Activated CD4-positive, alpha-beta T cell treated with anti-CD3 and anti-CD28 coated beads, Interleukin-2, amount 10 ng/mL, durations not matched to agents 24 days and 14 days (primary cell): ENCODE measurements at regions not wholly inside any gene's neighbourhood (a gene's known extent, or its start where the extent isn't known, plus 50 kb on each side); places are given as distances from the start of the nearest gene placed in this dataset.

ENCODE experiments used
- DNase-seq: peaks from one replicate; pipeline ENCODE4 v3.0.0; 2022
- H3K27ac Mint-ChIP-seq: one replicate; pipeline ENCODE4 v1.8.0; 2022; ENCODE audit warnings: mild to moderate bottlenecking, mixed read lengths
- H3K27me3 Mint-ChIP-seq: one replicate; pipeline ENCODE4 v1.8.0; 2022; ENCODE audit warnings: mixed read lengths
- H3K36me3 Mint-ChIP-seq: one replicate; pipeline ENCODE4 v1.8.0; 2022; ENCODE audit warnings: low read depth, mild to moderate bottlenecking, mixed read lengths
- H3K4me1 Mint-ChIP-seq: one replicate; pipeline ENCODE4 v1.8.0; 2021; ENCODE audit warnings: mixed read lengths
- H3K4me3 Mint-ChIP-seq: one replicate; pipeline ENCODE4 v1.8.0; 2022; ENCODE audit warnings: mild to moderate bottlenecking, moderate library complexity, mixed read lengths
- H3K9me3 Mint-ChIP-seq: one replicate; pipeline ENCODE4 v1.8.0; 2021; ENCODE audit warnings: mixed read lengths
- intact Hi-C: fragments of 100-400 bp; cut with micrococcal nuclease; formaldehyde crosslinking; loops from one replicate; pipeline ENCODE4 v1.15.1; 2023

- Mint-ChIP-seq H3K9me3 (peaks cover 3% of the 10 kb centered on the region), H3K27ac (no peak overlapping the region), H3K4me3 (no peak overlapping the region), H3K4me1 (no peaks in the 10 kb centered on the region), H3K27me3 (no peaks in the 10 kb centered on the region), H3K36me3 (no peaks in the 10 kb centered on the region)
- intact Hi-C loops = no loop called here
- DNase-seq = no peak
These were observed 502.8 kb upstream of the KIF2B start for GRCh38 chr17:53319947-53320346.

DNA sequence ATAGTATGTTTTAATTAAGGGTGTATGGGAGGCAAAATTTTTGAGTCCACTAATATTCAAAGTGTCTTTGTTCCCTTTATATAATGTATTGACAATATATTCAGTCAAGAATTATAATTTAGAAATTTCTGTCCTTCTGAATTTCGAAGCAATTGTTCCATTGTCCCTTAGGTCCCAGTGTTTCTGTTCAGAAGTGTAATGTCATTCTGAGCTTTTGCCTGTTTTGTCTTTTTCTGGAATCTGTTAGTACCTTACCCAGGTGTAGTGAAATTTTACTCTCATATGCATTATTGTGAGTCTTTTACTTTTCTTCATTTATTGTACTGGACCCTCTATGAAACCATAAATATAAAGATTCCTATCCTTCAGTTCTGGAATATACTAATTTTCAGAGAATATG is 505.7 kb upstream of the KIF2B start:
- Mint-ChIP-seq H3K27ac (no peak overlapping the region), H3K27me3 (no peaks in the 10 kb centered on the region), H3K36me3 (no peaks in the 10 kb centered on the region), H3K4me3 (no peak overlapping the region), H3K9me3 (no peaks in the 10 kb centered on the region), H3K4me1 (no peaks in the 10 kb centered on the region)
- intact Hi-C loops = no loop called here
- no peak for DNase-seq

DNA sequence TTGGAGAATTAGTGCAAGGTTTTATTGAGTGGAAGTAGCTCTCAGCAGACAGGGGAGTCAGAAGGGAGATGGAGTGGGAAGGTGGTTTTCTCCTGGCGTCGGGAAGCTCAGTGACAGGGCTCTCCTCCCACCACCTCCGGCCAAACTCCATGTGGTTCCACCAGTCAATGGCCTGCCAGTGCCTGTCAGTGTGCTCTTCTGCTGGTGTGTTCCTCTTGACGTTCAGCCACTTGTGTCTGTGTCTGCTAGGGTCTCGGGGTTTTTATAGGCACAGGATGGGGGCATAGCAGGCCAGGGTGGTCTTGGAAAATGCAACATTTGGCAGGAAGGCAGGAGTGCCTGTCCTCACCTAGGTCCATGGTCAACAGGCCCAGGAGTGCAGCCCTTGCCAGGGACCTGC is 506.7 kb upstream of the KIF2B start:
- Mint-ChIP-seq H3K36me3 (no peaks in the 10 kb centered on the region), H3K27me3 (no peaks in the 10 kb centered on the region), H3K4me3 (no peak overlapping the region), H3K27ac (no peak overlapping the region), H3K9me3 (no peaks in the 10 kb centered on the region), H3K4me1 (no peaks in the 10 kb centered on the region)
- intact Hi-C loops = no loop called here
- DNase-seq = no peak

DNA sequence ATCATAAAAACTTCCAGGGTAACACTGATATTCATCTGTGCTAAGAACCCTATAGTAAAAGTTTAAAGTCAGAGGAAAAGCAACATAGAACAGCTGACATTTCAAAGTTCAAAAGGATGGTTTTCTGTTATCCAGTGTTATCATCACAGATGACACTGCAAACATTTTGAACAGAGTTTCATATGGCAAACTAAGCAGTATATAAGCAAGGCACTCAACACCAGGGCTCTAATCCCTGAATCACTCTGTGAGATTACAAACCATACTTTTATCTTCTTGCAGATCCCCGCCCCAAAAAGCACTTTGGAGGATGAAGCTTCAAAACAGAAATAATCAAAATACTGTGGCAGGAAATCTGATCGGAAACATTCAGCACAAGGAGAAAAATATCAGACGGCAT is 508.2 kb upstream of the KIF2B start:
- no peak overlapping the region for H3K4me3 Mint-ChIP-seq
- no peaks in the 10 kb centered on the region for H3K4me1 Mint-ChIP-seq
- no peaks in the 10 kb centered on the region for H3K36me3 Mint-ChIP-seq
- intact Hi-C loops = no loop called here
- DNase-seq = no peak
- no peaks in the 10 kb centered on the region for H3K27me3 Mint-ChIP-seq
- H3K27ac Mint-ChIP-seq = no peak overlapping the region
- peaks cover 3% of the 10 kb centered on the region for H3K9me3 Mint-ChIP-seq

- Mint-ChIP-seq H3K27me3 (no peaks in the 10 kb centered on the region), H3K27ac (no peak overlapping the region), H3K4me1 (no peaks in the 10 kb centered on the region), H3K4me3 (no peak overlapping the region), H3K9me3 (peaks cover 4% of the 10 kb centered on the region), H3K36me3 (no peaks in the 10 kb centered on the region)
- no peak for DNase-seq
- intact Hi-C loops = no loop called here
These were observed 509.0 kb upstream of the KIF2B start for GRCh38 chr17:53313746-53314145.

- intact Hi-C loops = no loop called here
- H3K4me3 Mint-ChIP-seq = no peak overlapping the region
- no peak for DNase-seq
- H3K36me3 Mint-ChIP-seq = no peaks in the 10 kb centered on the region
- H3K27ac Mint-ChIP-seq = no peak overlapping the region
- no peaks in the 10 kb centered on the region for H3K27me3 Mint-ChIP-seq
- H3K4me1 Mint-ChIP-seq = no peaks in the 10 kb centered on the region
- H3K9me3 Mint-ChIP-seq = no peaks in the 10 kb centered on the region
These were observed 544.3 kb upstream of the KIF2B start for GRCh38 chr17:53278466-53278865.

DNA sequence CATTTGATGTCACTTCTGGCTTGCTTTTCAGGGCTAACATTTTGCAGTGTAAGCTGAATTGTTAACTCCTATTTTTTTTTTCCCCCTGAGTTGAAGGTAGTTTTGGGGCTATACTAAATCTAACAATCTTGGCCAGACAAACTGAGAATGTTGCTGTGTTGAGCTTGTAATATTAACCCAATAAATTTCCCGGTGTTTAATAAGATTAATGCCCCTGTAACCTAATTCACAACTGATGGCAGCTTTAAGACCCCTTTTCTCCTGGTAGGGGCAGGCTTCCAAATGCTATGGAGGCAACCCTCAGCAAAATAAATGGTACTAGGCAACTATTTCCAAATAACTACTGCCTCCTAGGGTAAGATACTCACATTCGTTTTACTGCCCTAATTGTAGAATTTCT is 549.6 kb upstream of the KIF2B start:
- Mint-ChIP-seq H3K27me3 (no peaks in the 10 kb centered on the region), H3K27ac (no peak overlapping the region), H3K4me1 (no peaks in the 10 kb centered on the region), H3K9me3 (no peaks in the 10 kb centered on the region), H3K4me3 (no peak overlapping the region), H3K36me3 (no peaks in the 10 kb centered on the region)
- intact Hi-C loops = no loop called here
- DNase-seq = no peak

DNA sequence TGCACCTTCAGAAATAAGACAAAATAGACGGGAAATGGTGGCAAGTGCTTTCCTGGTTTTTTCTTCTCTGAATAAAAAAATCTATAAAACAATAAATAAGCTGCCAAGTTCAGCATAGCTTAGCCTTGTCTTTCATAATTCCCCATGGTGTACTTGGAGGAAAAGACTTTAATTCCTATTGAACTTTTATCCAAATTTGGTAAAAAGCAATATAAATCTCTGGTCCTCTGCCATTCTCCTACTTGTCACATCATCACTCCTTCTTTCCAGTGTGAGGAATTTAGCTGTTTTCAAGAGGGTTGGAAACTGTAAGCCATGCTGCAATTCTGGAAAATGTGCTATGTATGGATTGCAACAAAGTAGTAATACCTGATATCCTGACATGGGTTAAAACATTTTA is 551.8 kb upstream of the KIF2B start:
- H3K4me1 Mint-ChIP-seq = no peaks in the 10 kb centered on the region
- no peaks in the 10 kb centered on the region for H3K9me3 Mint-ChIP-seq
- no peak for DNase-seq

GRCh38 chr17:53264730-53265129 is 558.0 kb upstream of the KIF2B start:
- Mint-ChIP-seq H3K36me3 (no peaks in the 10 kb centered on the region), H3K27ac (no peak overlapping the region), H3K9me3 (no peaks in the 10 kb centered on the region), H3K27me3 (no peaks in the 10 kb centered on the region), H3K4me1 (no peaks in the 10 kb centered on the region), H3K4me3 (no peak overlapping the region)
- intact Hi-C loops = no loop called here
- no peak for DNase-seq

More for the DNA sequence above, 551.8 kb upstream of the KIF2B start:
- Mint-ChIP-seq H3K27ac (no peak overlapping the region), H3K27me3 (no peaks in the 10 kb centered on the region), H3K4me3 (no peak overlapping the region), H3K36me3 (no peaks in the 10 kb centered on the region)
- intact Hi-C loops = no loop called here

DNA sequence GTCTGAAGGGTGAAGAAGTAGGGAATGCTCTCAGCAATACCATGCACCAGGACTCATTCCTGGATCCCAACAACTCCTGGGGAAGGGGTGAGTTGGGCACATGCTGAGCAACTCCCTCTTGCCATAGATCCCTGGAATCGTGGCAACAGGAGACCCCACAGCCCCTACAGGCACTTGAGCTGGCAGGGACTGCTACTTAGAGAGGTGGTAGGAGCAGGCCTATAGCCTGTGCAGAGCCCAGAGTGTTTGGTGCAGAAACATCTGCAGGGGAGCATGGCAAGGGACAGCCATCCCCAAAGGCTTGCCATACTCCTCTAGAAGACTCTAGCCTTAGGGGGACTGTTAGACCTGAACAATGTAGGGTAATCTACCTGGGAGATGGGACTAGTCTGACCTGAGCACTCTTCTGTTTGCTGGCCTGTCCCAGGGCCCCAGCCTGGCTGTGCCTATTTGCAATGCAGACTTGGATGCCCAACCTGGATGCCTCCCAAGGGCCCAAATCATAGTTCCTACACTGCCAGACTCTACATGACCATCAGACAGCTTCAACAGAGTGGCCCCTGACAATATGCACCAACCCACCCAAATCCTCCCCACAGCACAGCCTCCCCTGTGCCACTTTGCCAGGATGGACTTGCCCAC is 568.6 kb upstream of the KIF2B start:
- no peaks in the 10 kb centered on the region for H3K27me3 Mint-ChIP-seq

DNA sequence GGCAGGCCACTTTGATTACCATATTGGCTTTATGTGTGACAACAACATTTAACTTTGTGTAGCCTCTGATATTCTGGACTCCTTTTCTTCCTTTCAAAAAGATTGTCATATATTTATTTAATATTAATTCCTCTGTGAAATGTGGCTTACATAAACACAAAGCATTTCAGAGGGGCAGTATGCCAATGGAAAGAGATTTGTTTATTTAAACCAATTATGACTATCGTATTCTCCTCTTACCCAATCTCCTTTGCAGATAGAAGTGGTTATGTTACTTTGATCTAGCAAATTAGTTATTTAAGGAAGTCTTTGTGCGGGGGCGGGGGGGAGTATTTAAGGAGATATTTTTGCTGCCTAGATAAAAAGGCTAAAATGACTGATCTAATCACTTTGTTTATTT is 573.7 kb upstream of the KIF2B start:
- no peaks in the 10 kb centered on the region for H3K4me1 Mint-ChIP-seq
- H3K4me3 Mint-ChIP-seq = no peak overlapping the region
- no peak overlapping the region for H3K27ac Mint-ChIP-seq
- H3K36me3 Mint-ChIP-seq = no peaks in the 10 kb centered on the region
- DNase-seq = no peak
- intact Hi-C loops = no loop called here
- H3K27me3 Mint-ChIP-seq = no peaks in the 10 kb centered on the region
- H3K9me3 Mint-ChIP-seq = no peaks in the 10 kb centered on the region

More for the DNA sequence above, 568.6 kb upstream of the KIF2B start:
- Mint-ChIP-seq H3K27ac (no peak overlapping the region), H3K4me3 (no peak overlapping the region), H3K9me3 (peaks cover 16% of the 10 kb centered on the region), H3K36me3 (no peaks in the 10 kb centered on the region), H3K4me1 (no peaks in the 10 kb centered on the region)
- DNase-seq = no peak
- intact Hi-C loops = no loop called here

DNA sequence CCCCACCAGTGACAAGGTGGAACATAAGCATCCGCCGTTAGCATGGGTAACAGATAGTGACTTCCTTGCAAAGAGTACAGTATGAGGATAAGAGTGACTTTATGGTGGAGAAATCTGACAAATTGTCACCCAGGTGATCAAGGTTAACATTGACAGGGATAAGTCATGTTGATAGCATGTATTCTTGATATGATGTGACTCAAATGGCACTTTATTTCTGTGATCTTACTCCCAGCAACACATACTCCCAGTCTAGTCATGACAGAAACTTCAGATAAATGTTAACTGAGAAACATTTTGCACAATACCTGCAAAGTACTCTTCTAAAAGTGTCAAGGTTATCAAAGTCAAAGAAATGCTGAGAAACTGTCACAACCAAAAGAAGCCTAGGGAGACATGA is 588.6 kb upstream of the KIF2B start:
- H3K4me1 Mint-ChIP-seq = no peaks in the 10 kb centered on the region
- intact Hi-C loops = no loop called here
- no peak overlapping the region for H3K27ac Mint-ChIP-seq
- no peaks in the 10 kb centered on the region for H3K36me3 Mint-ChIP-seq
- peaks cover 7% of the 10 kb centered on the region for H3K9me3 Mint-ChIP-seq
- no peaks in the 10 kb centered on the region for H3K27me3 Mint-ChIP-seq
- no peak overlapping the region for H3K4me3 Mint-ChIP-seq
- DNase-seq = no peak

GRCh38 chr17:53227514-53227913 is 595.2 kb upstream of the KIF2B start:
- H3K4me3 Mint-ChIP-seq = no peak overlapping the region
- H3K27me3 Mint-ChIP-seq = no peaks in the 10 kb centered on the region
- H3K27ac Mint-ChIP-seq = no peak overlapping the region
- DNase-seq = no peak
- no peaks in the 10 kb centered on the region for H3K4me1 Mint-ChIP-seq
- intact Hi-C loops = no loop called here
- peaks cover 13% of the 10 kb centered on the region for H3K9me3 Mint-ChIP-seq
- H3K36me3 Mint-ChIP-seq = no peaks in the 10 kb centered on the region

DNA sequence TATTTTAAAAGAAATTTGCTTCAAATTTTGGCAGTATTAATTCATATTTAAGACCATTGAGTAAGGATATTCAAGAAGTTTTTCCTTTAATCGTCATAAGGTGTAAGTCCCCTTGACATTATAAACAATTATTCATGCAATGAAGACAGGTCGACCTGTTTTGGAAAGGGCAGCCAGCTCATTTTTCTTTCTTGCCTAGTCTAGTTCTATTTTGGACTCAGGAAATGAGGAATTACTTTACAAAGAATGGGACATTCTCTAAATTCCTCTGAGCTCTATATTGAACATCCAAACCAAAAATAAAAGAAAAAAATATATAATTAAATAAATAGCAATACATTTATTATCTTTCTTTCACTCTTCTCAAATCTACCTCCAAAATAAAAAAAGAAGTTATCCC is 595.6 kb upstream of the KIF2B start:
- Mint-ChIP-seq H3K27ac (no peak overlapping the region), H3K4me1 (no peaks in the 10 kb centered on the region), H3K9me3 (peaks cover 13% of the 10 kb centered on the region), H3K36me3 (no peaks in the 10 kb centered on the region), H3K4me3 (no peak overlapping the region), H3K27me3 (no peaks in the 10 kb centered on the region)
- intact Hi-C loops = no loop called here
- DNase-seq = no peak

DNA sequence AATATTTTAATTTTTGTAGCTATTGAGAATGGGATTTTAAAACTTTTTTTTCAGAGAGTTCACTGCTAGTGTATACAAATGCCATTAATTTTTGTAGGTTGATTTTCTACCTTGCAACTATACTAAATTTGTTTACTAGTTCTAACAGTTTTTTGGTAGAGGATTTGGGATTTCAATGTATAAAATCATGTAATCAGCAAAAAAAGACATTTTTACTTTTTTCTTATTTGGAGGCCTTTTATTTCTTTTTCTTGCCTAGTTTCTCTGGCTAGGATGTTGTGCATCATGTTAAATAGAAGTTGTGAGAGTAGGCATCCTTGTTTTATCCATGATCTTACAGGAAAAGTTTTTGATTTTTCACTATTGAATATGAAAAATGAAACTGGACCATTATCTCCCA is 602.9 kb upstream of the KIF2B start:
- H3K36me3 Mint-ChIP-seq = no peaks in the 10 kb centered on the region
- no peaks in the 10 kb centered on the region for H3K4me1 Mint-ChIP-seq
- no peaks in the 10 kb centered on the region for H3K27me3 Mint-ChIP-seq
- H3K27ac Mint-ChIP-seq = no peak overlapping the region
- H3K9me3 Mint-ChIP-seq = peaks cover 15% of the 10 kb centered on the region
- no peak for DNase-seq
- H3K4me3 Mint-ChIP-seq = no peak overlapping the region
- intact Hi-C loops = no loop called here
